ENCODE measurements at regions not wholly inside any gene's neighbourhood (a gene's known extent, or its start where the extent isn't known, plus 50 kb on each side); places are given as distances from the start of the nearest gene placed in this dataset.

GRCh38 chr17:404703-405102 lies 52.1 kb upstream of the RPH3AL start:
- H3K4ac ChIP-seq (ENCODE audit: low read depth, low read length), result no peak overlapping the region
- H3K18ac ChIP-seq (ENCODE audit: insufficient read length, low read depth, low read length), result no peak overlapping the region
- no peak overlapping the region for H3T11ph ChIP-seq (ENCODE audit: low read length)
- Mint-ChIP-seq H3K4me1 (peaks cover 2 to 5% of the 10 kb centered on the region in 2 experiments; a peak in 1 of 4 replicates), H3K4me3 (no peak overlapping the region), H3K36me3 (ENCODE audit: insufficient read depth in 1 of 3, low read depth in 3 of 3) (peaks cover 0 to 2% (median 0%) of the 10 kb centered on the region in 3 experiments; a peak in 2 of 7 replicates), H3K27ac (no peak overlapping the region; a peak in 1 of 7 replicates), H3K27me3 (ENCODE audit: low read depth) (peaks cover 28% of the 10 kb centered on the region), H3K9me3 (peaks cover 3 to 5% of the 10 kb centered on the region in 2 experiments; a peak in 4 of 5 replicates)
- no peak overlapping the region for H4K8ac ChIP-seq (replicated peaks; ENCODE audit: insufficient read length, low read depth, low read length)
- WGBS (ENCODE audit: extremely low coverage, insufficient read length, low lambda C conversion rate), result no CpG with 5 or more reads among the region's 7 CpGs
- no peaks in the 10 kb centered on the region for H3K79me1 ChIP-seq (ENCODE audit: insufficient read depth, low read depth, low read length, poor library complexity, severe bottlenecking)
- H4K5ac ChIP-seq (ENCODE audit: insufficient read length, low read depth, low read length), result no peak overlapping the region
- no peak overlapping the region for H2BK12ac ChIP-seq (ENCODE audit: insufficient read length, low read depth, low read length)
- no peak overlapping the region for H4K91ac ChIP-seq (ENCODE audit: insufficient read length, low read depth, low read length)
- no peak overlapping the region for H3K9ac ChIP-seq (ENCODE audit: extremely low read depth, insufficient read length, low read length)
- no peak overlapping the region for H3K23ac ChIP-seq (ENCODE audit: insufficient read length, low read depth, low read length)
- H3K27me3 ChIP-seq (ENCODE audit: insufficient read depth, low read length), result no peaks in the 10 kb centered on the region
- no peak overlapping the region for H2BK5ac ChIP-seq (ENCODE audit: insufficient read length, low read length)
- no peak overlapping the region for H3K56ac ChIP-seq (ENCODE audit: insufficient read length, low read depth, low read length)
- H2AFZ ChIP-seq (ENCODE audit: low read length), result no peak overlapping the region
- no peak overlapping the region for H2AK5ac ChIP-seq (ENCODE audit: insufficient read length, low read length)
- no peak overlapping the region for H2BK20ac ChIP-seq (ENCODE audit: low read depth, low read length, poor library complexity, severe bottlenecking)
- H3K4me2 ChIP-seq (ENCODE audit: insufficient read depth, insufficient read length, low read length), result no peak overlapping the region
- no peak for DNase-seq
- H3K27ac ChIP-seq (ENCODE audit: insufficient read length, low read depth, low read length), result no peak overlapping the region
- no peak overlapping the region for H2BK120ac ChIP-seq (ENCODE audit: low read depth, low read length, poor library complexity, severe bottlenecking)
- no peaks in the 10 kb centered on the region for H3K9me3 ChIP-seq (ENCODE audit: control insufficient read depth, low read depth, low read length)
- H3K4me1 ChIP-seq (ENCODE audit: insufficient read depth, low read length), result no peaks in the 10 kb centered on the region
- H3K14ac ChIP-seq (ENCODE audit: insufficient read depth, low read length), result no peak overlapping the region
- H3K79me2 ChIP-seq (ENCODE audit: insufficient read depth, low read length), result no peaks in the 10 kb centered on the region
- no peaks in the 10 kb centered on the region for H3K23me2 ChIP-seq (ENCODE audit: insufficient read length, low read depth, low read length, poor library complexity, severe bottlenecking)
- TF ChIP-seq CTCF (conservative IDR thresholded peaks at IDR 0.05), result no peak
- no peaks in the 10 kb centered on the region for H4K20me1 ChIP-seq (ENCODE audit: control insufficient read depth, insufficient read depth, insufficient read length)
- H2BK15ac ChIP-seq (ENCODE audit: low read depth, low read length), result no peak overlapping the region

All from H9 (cell line).